ENCODE measurements at regions not wholly inside any gene's neighbourhood (a gene's known extent, or its start where the extent isn't known, plus 50 kb on each side); places are given as distances from the start of the nearest gene placed in this dataset.
"Not testable (repeated sequence)": the region's sequence is repeated elsewhere in the genome, so short reads cannot be mapped to it uniquely, and the experiment has no call there.

DNA sequence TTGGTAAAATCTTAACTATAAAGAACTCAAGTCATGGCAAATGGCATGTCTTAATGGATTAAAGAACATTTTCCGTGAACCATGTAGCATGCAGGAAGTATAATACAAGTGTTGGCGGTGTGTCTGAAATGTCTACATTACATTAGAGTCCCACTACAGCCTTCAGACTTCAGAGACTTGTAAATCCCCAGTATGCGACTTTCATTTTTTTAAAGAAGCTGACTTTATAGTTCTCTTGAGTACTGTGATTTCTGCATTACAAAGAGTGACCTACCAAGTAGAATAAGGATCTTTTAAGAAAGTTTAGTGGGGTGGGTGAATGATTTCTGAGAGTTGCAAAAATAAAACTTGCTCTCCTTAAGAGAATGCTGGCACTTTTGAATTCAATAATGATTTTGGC is 140.7 kb upstream of the FN1 start:
- no peak for DNase-seq

DNA sequence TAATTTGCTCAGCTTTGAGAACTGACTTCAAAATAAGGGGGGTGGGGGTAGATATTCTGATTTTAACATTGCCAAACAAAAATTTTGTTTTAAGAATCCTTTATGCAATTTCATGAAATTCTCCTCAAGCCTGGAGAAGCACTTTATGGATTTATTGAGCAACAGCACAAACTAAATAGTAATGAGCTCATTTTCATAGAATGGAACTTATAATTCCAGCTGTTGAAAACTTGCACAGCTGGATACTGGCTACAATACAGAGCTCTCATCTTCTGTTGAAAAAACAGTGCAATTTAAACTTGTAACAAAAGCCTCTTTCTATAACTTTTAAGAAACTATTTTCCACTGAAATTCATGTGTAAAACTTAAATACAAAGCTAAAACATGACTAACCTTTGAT is 137.6 kb upstream of the FN1 start:
- no peak for DNase-seq

DNA sequence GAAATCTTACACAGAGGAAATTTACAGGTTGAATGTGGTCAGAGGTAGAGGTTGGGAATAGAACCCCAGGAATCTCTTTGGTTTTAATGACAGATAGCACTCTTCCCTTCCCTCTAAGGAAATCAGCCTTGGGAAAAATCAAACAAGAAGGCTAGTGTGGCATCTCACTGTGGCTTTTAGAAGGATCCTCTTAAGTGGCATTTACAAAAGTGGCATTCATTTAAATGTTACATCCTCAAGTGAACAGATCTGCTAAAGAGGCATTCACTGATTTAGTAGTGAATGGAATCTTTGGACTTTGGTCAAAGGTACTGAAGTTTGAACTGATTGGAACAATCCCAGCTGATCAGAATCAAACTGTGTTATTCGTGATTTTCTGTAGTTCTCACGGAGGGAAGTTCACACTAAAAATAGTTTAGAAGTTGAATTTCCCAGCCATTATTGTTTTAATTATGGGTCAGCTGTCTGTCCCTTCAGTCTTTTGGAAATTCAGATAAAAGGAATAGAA is 136.5 kb upstream of the FN1 start:
- DNase-seq: no peak

DNA sequence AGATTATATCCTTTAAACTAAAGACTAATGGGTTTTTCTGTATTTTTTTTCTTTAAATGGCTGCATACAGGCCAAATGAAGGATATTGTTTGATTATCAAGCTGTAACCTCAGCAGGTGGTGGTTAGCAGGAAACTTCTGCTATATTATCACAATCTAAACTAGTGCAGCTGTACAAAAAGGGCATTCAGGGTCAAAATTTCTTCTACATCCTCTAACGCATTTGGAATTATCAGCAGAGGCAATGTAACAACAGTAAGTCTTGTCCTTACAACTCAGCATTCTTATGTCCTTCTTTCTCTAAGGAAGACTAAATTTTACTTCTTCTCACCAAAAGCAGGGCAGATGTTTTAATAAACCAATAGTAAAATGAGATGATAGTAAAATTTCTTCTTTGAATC is 135.8 kb upstream of the FN1 start:
- no peak for DNase-seq

DNA sequence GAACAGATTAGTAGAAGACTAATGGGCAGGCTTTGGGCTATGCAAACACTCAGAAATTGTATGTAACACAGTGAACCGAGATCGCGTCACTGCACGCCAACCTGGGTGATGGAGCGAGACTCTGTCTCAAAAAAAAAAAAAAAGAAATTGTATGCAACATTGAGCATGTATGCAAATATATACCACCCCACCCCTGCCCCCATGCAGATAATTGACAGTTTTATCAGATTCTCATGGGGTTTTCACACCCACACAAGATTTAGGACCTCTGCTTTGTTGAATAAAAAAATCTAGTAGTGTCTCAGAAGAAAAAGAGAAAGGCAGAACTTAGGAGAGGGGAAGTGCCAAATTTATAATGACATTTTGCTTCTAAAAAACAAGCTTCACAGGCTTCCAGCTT is 131.6 kb upstream of the FN1 start:
- DNase-seq: no peak

DNA sequence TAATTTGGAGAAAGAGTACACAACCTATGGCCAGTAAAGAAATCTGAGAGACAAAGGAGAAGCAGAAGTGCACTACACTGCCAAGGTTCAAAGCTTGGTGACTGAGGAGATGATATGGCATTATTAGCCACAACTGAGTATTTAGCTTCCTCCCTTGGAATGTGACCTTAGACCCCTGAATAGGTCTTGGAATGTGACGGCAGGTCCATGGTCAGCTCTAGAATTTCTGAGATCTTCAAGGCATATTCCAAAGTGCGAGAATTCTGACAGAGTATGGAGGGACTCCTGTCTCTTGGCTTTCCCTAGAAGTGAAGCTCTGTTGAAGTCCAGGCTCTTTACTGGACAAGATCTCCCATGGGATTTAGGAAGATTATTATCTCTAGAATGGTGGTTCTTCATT is 130.0 kb upstream of the FN1 start:
- DNase-seq: no peak

DNA sequence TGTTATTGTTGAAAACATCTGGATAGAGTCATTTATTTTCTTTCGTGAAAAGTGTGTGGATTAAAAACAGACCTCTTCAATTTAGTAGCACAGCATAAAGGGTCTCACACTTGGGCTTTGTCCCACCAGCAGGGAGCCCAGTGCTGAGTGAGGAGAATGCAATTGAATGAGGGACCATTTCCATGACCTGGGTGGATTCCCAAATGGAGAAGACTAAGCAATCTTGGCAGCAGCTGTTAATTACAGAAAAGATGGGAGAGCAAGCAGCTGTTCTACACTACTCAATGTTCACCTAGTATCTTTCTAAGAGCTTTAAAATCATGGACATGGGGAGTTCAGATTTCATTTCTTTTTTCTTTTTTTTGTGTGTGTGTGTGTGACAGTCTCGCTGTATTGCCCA is 121.8 kb upstream of the FN1 start:
- no peak for DNase-seq

DNA sequence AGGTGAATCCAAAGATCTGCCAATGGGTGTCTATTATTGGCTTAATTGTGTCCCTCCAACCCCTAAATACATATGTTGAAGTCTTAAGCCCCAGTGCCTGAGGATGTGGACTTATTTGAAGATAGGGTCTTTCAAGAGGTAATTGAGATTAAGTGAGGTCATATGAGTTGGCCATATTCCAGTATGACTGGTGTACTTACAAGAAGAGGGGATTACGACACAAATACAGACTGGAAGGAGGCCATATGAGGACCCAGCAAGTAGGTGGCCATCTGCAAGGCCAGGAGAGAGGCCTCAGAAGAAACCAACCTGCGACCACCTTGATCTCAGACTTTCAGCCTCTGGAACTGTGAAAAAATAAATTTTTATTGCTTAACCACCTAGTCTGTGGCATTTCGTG is 121.1 kb upstream of the FN1 start:
- DNase-seq: no peak

DNA sequence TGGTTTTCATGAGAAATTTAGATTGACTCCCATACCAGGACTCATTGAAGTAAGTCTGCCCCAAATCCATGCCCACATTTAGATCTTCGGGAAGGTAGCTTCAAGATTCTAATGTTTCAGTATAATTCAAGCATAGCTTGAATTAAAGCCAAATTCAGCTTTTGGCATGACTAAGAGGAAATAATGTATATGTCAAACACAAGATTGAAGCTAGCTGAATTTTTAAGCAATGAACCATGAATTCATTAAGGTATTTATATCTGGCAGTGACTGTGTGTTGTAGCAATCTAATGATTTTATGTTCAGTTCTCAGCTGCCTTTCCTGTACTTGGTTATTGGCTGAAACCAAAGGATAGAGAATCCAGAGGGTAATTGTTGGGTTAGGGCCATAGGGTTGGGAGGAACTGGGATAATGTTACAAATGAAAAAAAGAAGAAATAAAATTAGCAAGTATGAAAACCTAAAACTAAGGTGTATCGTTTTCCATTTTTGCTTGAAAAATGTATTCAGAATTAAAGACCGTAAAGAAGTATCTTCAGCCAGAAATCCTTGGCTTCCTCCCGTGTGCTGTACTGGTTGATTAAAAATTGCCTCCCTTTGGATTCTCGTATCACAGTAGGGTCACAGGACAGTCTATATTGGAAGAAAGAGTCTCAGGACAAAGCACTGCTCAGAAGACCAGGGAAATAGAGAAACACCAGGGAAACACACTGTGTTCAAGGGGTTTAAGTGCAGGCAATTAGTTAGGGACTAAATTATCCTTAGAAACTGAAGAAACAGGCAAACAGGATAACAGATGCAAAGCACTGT is 119.0 kb upstream of the FN1 start:
- DNase-seq: no peak

DNA sequence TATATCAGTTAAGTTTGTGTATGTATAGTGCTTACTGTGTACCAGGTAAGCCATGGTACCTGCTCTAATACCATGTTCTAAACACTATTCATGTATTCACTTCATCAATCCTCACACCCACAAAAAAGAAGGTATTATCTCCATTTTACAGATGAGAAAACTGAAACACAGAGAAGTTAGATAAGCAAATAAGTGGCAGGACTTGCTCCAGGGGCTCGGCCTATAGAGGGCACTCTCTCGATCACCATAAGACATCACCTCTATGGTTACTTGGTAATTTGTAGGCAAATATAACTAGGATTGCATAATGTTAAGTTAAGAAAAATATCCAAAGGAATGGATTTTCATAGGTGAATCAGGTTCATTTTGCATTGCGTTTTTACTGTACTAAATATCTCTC is 118.1 kb upstream of the FN1 start:
- no peak for DNase-seq

DNA sequence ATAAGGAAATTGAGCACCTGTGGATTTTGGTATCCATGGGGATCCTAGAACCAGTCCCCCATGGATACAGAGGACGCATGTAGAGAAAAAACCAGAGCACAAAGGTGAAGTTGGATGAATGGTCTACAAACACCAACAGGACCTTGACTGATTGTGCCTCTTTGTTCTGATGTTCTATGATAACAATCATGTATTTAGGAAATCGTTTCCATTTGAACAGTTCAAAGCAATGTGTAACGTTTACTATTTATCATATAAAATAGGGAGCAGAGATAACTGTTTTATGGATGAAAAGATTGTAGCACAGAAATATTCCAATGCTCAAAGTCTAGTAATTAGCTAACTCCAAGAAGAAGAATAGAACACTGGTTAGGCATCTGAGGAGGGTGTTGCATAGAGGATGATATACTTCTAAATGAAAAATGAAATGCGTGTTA is 116.3 kb upstream of the FN1 start:
- DNase-seq: no peak

DNA sequence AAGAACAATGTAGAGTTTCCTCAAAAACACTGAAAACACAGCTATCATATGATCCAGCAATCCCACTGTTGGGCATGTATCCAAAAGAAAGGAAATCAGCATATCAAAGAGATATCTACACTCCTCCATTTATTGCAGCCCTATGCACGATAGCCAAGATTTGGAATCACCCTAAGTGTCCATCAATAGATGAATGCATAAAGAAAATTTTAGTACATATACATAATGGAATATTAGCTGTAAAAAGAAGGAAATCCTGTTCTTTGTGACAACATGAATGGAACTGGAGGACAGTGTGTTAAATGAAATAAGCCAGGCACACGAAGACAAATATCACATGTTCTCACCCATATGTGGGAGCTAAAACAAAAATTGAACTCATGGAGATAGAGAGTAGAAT is 114.5 kb upstream of the FN1 start:
- DNase-seq: no peak

DNA sequence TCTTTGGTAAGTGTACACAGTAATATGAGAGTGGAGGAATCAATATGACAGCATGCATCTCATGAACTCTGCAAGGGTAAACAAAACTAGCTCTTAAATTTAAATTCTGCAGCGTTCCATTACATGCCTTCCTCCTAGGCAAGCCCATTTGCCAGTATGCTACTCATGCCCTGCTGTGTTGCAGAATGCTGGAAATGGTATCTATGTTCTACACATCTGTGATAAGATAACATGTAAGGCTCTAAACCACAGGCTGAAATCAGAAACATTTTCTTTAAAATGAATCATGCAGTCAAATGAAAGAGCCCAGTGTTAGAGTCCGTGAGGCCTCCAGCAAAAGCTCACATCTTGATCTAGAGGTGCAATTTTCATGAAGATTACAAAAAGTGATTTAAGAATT is 112.8 kb upstream of the FN1 start:
- no peak for DNase-seq

DNA sequence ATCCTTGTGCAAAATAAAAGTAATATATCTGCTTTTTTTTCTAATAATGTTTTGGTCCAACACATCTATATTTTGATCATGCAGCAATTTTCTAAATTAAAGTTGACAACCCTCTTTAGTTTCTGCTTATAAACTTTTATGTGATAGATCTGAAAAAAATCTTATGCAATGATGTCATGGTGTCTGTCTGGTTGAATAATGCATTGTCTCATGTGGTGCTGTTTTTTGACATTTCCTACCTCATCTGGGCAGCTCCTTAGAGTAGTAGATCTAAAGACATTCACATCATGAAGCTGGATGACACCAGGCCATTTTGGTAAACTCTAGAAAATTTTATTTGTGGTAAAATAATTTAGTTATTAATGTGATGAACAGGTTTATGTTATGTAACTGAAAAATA is 106.8 kb upstream of the FN1 start:
- no peak for DNase-seq

DNA sequence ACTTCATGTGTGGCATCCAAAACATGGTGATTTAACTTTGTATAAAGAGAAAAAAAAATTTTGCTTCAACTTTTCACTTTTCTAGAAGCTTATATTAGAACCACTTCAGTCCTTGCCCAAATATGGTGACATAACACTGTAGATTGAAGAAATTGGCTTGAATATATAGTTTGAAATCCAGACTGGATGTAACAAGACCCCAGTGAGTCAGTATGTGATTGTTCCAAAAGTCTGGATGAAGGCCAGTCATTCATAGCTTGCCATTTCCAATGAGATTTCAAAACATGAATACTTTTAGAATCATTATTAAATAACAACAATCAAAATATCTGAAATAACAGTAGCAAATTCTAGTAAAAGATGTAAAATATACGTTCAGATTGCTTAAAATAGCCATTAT is 104.8 kb upstream of the FN1 start:
- DNase-seq: no peak

DNA sequence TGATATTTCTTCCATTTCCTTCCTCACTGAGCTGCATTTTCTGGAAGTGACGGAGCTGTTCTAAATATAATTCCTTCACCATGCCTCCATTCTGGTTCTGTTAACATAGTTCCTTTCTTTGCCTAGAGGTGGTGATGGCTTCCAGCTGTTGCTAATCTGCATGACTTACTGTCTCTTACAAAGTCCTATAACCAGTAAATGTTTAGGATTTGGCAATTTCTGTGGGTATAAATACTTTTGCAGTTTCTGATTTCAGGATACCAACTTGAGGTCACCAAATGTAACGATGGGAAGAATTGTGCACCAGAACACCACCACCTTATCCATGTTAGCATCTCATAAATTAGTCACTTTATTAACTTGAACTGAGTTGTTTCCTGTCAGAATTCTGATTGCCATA is 101.7 kb upstream of the FN1 start:
- no peak for DNase-seq

DNA sequence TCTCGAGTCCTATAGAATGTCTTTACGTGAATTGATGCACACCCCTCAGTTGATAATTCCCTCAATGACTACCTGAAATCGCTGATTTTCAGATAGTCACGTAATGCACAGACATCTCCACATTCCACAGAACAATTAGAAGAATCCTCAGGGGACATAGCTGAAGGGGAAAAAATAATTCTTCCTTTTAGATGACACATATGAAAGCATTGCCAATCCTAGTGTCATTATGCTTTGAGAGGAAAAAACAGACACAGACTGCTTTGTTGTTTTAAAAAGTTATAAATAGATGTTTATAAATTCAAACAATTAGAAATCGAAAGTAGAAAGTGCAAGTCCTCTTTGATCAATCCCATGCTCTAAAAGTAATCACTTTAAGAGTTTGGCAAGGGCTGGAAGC is 100.6 kb upstream of the FN1 start:
- no peak for DNase-seq

DNA sequence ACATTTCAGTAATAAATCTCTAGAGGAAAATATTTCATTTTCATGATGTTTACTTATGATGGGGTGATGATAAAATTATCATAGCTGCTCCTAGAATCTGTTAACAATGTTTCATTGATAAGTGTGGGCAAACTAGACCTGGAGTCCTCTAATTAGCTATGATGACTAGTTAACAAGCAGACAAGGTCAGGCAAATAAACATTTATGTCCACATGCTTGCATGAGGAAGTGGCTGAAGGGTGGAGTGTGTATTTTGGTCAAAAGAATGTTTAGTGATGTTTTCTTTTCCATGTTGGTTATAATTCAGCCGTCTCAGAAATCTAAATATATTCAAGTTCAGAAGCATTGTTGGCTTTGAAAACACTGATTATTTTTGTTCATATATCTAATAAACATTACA is 99.9 kb upstream of the FN1 start:
- DNase-seq: peak; percentile 17

DNA sequence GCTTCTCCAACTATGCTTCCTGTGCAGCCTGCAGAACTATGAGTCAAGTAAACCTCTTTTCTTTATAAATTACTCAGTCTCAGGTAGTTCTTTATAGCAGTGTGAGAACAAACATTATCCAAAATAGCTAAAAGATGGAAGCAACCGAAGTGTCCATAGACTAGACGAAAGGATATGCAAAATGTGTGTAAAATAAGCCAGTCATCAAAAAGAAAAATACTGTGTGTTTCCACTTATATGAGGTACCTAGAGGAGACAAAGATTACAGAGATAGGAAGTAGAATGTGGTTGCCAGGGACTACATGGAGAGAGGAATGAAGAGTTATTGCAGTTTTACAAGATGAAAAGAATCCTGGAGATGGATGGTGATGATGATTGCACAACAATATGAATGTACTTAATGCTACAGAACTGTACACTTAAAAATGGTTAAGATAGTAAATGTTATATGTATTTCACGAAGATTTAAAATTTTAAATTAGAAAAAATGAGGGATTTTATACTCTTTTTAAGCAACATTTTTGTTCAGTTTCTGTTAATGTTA is 99.3 kb upstream of the FN1 start:
- no peak for DNase-seq

DNA sequence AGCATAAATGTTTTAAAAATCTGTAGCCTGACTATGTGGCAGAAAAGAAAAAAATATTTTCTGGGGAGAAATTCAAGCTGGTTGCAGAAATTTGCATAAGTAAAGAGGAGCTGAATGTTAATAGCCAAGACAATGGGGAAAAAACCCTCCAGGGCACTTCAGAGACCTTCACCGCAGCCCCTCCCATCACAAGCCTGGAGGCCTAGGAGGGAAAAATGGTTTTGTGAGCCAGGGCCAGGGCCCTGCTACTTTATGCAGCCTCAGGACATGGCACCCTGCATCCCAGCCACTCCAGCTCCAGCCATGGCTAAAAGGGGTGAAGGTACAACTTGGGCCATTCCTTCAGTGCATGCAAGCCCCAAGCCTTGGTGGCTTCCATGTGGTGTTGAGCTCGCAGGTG is 97.8 kb upstream of the FN1 start:
- DNase-seq: not testable (repeated sequence)

DNA sequence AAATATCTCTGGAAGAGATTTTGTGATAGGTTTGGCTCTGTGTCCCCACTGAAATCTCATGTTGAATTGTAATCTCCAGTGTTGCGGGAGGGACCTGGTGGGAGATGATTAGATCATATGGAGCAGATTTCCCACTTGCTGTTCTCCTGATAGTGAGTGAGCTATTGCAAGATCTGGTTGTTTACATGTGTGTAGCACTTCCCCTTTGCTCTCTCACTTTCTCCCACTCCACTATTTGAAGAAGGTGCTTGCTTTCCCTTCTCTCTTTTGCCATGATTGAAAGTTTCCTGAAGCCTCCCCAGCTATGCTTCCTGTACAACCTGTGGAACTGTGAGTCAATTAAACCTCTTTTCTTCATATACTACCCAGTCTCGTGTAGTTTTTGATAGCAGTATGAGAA is 97.0 kb upstream of the FN1 start:
- DNase-seq: no peak

DNA sequence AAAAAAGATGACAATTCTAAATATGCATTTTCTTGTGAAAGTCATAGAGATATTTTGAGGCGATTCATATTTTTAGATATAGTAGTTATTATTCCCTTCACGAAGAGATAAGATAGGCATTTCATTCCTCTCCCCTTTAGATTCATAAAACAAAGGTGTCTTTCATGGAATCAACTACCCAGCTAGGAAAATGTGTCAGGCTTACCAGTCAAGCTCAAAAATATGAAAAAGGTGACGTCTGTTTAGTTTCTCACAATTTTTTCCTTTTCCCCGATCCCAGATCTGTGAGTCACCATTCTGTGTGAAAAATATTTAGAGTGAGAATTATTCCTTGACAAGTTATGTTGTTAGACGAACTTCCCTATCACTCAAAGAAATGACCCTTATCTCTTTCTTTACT is 95.4 kb upstream of the FN1 start:
- no peak for DNase-seq

DNA sequence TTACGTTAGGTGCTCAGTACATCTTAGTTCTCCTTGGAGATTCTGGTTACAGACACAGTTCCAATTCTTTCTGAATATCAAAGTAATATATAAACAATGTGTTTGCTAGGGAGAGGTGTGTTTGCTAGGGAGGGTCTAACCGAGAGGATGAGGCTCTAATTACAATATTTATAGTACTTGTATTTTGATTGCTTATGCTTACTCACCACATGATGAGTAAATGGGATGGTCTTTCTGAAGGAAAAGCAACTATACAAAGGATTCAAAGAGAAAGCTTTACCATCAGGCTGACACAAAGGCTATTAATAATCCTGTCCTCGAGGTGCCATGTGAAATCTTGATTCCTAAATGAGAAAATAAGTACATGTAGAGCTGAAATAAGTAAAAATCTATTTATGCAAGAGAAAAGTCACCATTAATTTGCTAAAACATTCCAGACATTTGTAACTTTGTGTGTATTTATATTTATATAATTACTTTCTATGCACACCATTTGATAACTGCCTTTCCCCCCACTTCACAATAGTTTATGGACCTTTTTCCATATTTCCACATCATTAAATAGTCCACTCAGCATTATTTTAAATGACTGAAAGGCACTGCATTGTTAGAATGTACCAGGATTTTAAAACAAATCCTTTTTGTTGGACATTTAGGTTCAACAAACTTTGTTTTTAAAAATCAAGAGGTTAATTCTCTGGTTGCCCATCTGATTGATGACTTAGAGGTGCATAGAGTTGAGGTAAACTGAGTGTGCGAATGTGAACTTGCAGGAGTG is 94.5 kb upstream of the FN1 start:
- DNase-seq: no peak

DNA sequence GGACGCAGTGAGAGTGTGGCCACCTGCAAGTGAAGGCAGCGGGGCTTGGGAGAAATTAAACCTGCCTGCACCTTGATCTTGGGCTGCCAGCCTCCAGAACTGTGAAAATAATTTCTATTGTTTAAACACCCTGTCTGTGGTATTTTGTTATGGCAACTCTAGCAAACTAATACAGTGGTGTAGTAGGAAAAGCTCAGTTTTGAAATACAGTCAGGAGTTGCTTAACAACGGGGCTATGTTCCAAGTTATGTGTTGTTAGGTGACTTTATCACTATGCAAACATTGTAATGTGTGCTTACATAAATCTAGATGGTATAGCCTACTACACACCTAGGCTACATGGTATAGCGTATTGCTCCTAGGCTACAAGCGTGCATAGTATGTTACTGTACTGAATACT is 93.4 kb upstream of the FN1 start:
- DNase-seq: no peak
